CD1c-positive myeloid dendritic cell (primary cell): ENCODE measurements at regions not wholly inside any gene's neighbourhood (a gene's known extent, or its start where the extent isn't known, plus 50 kb on each side); places are given as distances from the start of the nearest gene placed in this dataset.
A peak's percentile ranks its signal among the peaks of the same experiment; 100 is the strongest.

Source experiments
- DNase-seq: peaks from one replicate; pipeline ENCODE4 v3.0.0-alpha.2; 2016; ENCODE audit errors: extremely low spot score

DNA sequence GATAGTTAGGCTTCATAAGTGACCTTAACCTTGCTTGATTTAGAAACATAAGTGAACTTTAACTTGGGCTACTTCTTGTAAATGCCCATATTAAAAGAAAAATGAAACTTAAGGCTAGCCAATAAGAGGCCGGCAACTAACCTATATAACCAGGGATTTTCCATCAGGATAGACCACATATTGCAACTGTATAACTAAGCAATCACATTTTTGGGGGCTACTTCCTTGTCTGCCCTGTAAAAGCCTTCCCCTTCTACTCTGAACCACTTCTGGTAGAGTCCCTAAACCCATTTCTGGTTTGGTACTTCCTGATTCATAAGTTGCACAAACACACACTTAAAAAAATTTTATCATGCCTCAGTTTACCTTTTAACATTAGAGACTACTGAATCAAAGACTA is 150.9 kb upstream of the UBE2E2 start:
- no peak for DNase-seq

GRCh38 chr3:23052620-23053019 is 150.5 kb upstream of the UBE2E2 start:
- no peak for DNase-seq

GRCh38 chr3:23055733-23056376 is 147.3 kb upstream of the UBE2E2 start:
- DNase-seq, result no peak

DNA sequence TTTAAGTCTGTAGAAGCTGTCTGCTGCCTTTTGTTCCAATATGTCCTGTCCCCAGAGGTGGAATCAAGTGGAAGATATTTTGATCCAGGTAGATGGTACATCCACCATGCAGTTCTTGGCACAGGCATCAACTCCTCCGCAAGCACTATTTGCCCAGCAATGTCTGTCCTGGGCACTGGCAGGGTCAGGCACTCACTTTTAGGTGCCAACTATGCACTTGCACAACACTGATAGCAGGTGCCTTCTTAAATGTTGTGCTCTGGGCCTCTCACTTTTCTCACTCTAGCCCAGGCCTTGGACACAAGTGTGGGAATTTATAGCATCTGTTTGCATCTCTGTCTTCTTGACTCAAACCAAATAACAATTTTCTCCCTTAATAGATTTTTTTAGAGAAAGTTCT is 140.5 kb upstream of the UBE2E2 start:
- no peak for DNase-seq

GRCh38 chr3:23062982-23063381 is 140.1 kb upstream of the UBE2E2 start:
- no peak for DNase-seq

DNA sequence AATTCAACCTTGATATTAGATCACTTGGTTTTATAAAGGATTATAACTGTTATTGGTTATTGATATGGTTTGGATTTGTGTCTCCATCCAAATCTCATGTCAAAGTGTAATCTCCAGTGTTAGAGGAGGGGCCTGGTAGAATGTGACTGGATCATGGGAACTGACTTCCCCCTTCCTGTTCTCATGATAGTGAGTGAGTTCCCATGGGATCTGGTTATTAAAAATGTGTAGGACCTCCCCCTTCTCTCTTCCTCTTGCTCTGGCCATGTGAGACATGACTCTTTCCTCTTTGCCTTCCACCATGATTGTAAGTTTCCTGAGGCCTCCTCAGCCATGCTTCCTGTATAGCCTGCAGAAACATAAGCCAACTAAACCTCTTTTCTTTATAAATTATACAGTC is 136.0 kb upstream of the UBE2E2 start:
- peak; percentile 60 for DNase-seq

GRCh38 chr3:23068016-23068728 is 135.0 kb upstream of the UBE2E2 start:
- DNase-seq, result peak; percentile 85

DNA sequence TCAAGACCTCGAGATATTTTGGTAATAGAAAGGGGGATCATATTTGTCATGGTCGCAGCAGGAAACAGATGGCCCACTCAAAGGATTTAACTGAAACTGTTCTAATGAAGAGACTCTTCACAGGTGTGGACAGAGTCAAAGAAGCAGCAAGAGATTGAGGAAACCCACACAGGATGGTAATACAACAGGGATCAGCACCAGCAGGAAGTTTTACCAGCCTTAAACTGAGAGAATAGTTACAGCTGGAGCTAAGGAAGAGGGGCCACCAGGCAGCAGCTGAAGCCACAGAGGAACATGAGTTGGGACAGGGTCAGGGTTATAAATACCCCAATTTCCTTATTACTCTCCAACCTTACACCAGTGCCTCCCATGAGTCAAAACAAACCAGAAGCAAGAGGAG is 131.8 kb upstream of the UBE2E2 start:
- no peak for DNase-seq

- peak; percentile 95 for DNase-seq
Measured at GRCh38 chr3:23071758-23072157, 131.4 kb upstream of the UBE2E2 start.

- DNase-seq, result peak; percentile 44
Measured at GRCh38 chr3:23072693-23073092, 130.4 kb upstream of the UBE2E2 start.

DNA sequence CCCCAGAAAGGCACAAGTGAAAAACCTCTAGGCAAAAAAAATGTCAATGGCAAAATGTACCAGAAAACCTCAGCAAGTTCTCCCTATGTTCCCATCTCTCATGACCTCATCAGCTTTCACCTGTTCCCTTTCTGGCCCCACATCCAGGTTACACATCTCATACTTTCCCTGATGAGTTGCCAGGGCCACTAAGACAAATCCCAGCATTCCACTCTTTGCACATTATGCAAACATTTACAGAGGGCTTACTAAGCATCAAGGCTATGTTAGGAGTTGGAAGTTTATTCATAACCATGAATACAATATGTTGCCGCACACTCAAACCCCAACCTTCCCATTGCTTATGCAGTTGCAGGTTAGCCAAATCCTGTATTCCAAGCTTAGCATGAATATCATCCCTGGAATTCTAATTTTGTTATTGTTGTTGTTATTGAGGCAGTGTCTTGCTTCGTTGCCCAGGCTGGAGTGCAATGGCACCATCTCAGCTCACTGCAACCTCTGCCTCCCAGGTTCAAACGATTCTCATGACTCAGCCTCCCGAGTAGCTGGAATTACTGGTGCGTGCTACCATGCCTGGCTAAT is 129.3 kb upstream of the UBE2E2 start:
- no peak for DNase-seq

DNA sequence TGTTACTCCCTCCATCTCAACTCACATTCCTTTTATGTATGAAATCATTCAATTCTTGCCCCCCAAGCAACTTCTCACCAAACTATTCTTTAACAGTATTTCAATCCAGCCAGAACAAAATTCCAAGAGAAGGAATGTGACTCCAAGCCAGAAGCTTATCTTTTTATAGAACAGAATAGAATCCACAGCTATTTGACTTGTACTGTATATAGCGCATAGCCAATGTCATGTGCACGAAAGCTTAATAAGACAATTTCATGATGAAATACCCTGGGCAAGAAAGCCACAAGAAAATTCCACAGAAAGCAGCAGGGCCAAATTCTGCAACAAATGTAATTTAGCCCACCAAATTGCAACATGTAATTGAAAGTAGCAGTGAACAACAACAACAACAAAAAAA is 127.6 kb upstream of the UBE2E2 start:
- DNase-seq, result no peak

- no peak for DNase-seq
Measured at GRCh38 chr3:23076437-23076836, 126.7 kb upstream of the UBE2E2 start.

DNA sequence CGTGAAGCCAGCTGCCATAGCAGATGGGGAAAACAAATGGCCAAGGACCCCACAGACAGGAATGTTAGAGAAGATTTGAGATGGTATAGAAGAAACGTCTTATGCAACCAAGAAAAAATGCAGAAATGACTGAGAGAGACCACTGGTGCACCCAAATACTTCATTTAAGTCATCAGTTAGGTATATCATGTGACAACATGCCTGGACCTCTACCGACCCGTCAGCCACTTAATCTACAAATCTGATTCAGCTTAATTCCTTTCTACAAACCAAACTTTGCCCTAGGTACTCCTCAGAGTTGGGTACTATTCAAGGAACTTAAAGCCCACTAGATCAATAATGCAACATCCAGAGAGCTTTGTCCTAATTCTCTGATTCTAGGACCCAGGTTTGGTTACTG is 126.0 kb upstream of the UBE2E2 start:
- DNase-seq, result no peak

DNA sequence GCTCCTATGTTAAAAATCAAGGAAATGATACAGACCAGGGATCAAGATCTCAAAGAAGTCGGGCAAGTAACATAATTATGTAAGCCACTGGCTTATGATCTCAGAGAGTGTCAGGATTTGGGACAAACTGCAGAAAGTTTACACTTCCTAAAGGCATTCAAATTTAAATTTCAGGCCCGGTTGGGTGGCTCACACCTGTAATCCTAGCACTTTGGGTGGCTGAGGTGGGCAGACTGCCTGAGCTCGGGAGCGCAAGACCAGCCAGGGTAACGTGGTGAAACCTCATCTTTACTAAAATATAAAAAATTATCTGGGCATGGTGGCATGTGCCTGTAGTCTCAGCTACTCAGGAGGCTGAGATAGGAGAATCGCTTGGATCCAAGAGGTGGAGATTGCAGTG is 124.4 kb upstream of the UBE2E2 start:
- no peak for DNase-seq

DNA sequence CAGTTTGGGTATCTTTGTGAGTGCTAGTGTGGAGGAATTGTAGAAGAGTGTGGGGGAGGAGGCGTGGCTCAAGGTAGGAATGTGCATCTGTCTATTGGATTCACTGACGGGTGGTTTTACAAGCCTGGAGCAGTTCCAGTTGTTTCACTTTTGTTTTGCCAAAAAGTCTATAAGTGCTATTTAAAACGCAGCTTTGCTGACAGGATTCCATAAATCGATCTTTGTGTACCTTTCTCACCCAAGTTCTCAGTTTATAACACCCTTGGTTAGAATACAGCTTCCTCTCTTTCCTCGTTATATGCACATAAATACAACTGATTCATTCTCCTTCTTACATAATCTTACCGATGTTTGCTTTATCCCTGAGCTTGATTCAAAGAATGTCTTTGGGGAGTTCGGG is 123.2 kb upstream of the UBE2E2 start:
- DNase-seq, result no peak

GRCh38 chr3:23083701-23084100 is 119.4 kb upstream of the UBE2E2 start:
- DNase-seq, result no peak

- DNase-seq, result no peak
Measured at GRCh38 chr3:23084367-23084766, 118.8 kb upstream of the UBE2E2 start.

DNA sequence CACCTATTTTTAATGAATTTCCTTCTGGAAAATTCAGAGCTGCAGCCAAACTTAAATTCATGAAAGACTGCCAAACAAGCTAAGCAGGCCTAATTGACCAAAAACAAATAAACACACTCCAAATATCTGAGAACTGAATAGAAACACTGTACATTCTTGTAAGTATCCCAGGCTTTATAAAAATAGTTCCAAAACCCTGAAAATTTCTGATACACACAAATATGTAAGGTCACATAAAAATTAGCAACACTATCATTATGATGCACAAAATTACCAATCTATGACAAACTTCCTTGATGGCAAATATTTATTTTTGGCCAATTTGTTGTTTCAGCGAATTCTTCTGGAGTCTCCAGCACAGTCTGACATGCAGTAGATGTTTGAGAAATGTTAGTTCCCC is 117.9 kb upstream of the UBE2E2 start:
- no peak for DNase-seq

GRCh38 chr3:23086331-23086730 is 116.8 kb upstream of the UBE2E2 start:
- no peak for DNase-seq

GRCh38 chr3:23086831-23087230 is 116.3 kb upstream of the UBE2E2 start:
- no peak for DNase-seq

- DNase-seq, result no peak
Measured at GRCh38 chr3:23094412-23094811, 108.7 kb upstream of the UBE2E2 start.

GRCh38 chr3:23094890-23095462 is 108.2 kb upstream of the UBE2E2 start:
- no peak for DNase-seq
